GM18519 (cell line): ENCODE measurements at regions not wholly inside any gene's neighbourhood (a gene's known extent, or its start where the extent isn't known, plus 50 kb on each side); places are given as distances from the start of the nearest gene placed in this dataset.

Experiments used
- ATAC-seq: cut with Tn5 transposase; IDR thresholded peaks from one replicate; pipeline ENCODE4 v1.9.1; 2021; ENCODE audit warnings: mild to moderate bottlenecking, moderate library complexity; ENCODE audit not compliant: unreplicated experiment, low FRiP score

DNA sequence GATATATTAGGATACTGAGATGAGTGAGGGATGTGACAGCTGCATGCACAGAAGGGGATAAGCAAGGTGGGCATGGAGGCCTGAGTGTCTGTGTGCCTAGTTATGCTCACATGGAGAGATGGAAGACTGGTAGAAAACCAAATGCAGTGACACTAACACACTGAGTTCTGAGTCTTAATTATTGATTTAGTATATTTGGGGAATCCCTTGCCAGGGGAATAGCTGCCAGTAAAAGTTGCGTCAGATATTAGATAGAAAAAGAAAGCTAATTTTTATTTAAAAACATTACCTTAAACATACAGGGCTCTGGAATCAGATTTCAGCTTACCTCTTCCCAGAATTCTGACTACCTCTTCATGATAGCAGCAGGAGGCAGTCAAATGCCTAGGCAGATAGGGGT, 620.5 kb downstream of the METTL15 start:
- ATAC-seq: no peak

DNA sequence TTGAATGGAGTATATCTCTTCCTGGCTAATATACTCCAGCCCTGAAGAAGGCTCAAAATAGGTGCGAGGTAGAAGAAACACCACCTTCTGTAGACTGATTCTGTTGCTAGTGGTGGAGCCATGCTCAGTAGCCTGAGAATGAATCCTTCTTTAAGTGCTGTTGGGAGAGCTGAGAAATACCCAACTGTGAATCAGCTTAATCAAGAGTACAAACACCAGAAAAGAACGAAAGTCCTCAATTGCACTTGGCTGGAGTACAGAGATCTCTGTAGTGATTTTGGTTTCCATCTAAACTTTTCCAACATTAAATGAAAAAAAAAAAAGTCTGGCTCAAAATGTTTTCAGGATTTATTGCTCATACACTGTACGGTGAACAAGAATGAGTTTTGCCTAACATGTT, 619.1 kb downstream of the METTL15 start:
- ATAC-seq: no peak

- ATAC-seq: no peak
Observed at GRCh38 chr11:28726432-28726831, 618.2 kb downstream of the METTL15 start.

- ATAC-seq: no peak
Observed at GRCh38 chr11:28715726-28716125, 607.5 kb downstream of the METTL15 start.

DNA sequence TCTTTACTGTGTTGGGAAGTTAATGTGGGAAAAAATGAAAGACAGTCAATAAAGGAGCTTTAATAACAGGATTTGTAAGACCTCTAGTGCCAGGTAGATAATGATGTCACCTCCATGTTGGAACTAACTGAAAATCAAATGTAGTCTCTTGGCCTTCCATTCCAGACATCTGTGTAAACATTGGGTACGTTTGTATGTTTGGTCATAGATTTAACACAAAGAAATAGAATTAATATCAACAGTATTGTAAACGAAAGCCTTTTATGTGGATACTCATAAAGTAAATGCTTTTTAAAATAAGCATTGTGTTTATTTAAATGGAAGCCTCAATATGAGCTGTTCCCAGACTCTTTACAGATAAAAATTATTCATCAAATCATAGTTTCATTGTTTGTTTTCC, 605.7 kb downstream of the METTL15 start:
- ATAC-seq: no peak

GRCh38 chr11:28708075-28708474, 599.9 kb downstream of the METTL15 start:
- ATAC-seq: no peak

DNA sequence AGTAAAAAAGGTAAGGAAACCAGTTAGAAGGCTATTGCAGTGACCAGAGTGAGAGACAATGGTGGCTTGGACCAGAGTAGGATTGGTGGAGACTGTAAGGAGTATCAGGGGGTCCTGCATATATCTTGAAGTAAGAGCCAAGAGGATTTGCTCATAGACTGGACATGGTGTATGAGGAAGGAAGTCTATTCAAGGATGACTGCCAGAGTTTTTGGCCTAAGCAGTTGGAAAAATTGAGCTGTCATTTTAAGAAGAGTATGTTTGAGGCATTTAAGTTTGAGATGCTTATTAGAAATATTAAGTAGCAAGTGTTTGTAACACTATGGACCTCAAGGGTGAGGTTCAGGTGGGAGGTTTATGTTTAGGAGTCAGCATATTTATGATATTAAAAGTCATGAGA, 596.6 kb downstream of the METTL15 start:
- ATAC-seq: no peak

DNA sequence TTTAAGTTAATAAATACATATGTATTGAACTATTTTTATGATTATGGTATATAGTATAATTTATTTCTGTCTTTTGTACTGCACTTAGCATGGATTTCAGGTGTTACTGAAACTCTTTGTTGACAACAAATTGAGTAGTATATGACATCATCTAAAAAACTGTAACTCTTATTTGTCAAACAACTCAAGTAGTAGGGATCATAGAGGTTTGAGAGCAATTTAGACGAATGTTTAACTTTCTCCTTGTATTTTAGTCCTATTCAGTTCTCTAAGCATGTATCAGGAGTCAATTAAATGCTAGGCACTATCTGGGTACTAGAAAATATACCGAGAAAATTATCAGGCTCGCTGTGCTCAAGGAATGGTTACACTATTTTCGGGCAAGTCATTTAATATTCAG, 595.2 kb downstream of the METTL15 start:
- no peak for ATAC-seq

- ATAC-seq: no peak
Observed at GRCh38 chr11:28702871-28703270, 594.7 kb downstream of the METTL15 start.

DNA sequence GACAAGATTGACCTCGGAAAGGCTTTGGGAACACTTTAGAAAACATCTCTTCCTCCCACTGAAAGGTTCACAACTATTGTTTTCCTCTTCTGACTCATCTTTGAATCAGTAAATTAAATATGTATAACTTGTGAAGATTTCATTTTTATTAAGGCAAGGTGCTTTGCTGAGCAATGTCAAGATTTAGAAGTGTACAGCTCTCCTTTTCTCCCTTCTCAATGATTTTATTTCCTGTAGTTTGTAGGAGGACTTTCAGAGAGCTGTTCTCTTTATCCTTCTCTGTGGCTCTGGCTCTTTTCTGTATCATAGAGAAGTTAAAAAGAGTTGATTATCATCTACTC, 594.2 kb downstream of the METTL15 start:
- ATAC-seq: no peak

DNA sequence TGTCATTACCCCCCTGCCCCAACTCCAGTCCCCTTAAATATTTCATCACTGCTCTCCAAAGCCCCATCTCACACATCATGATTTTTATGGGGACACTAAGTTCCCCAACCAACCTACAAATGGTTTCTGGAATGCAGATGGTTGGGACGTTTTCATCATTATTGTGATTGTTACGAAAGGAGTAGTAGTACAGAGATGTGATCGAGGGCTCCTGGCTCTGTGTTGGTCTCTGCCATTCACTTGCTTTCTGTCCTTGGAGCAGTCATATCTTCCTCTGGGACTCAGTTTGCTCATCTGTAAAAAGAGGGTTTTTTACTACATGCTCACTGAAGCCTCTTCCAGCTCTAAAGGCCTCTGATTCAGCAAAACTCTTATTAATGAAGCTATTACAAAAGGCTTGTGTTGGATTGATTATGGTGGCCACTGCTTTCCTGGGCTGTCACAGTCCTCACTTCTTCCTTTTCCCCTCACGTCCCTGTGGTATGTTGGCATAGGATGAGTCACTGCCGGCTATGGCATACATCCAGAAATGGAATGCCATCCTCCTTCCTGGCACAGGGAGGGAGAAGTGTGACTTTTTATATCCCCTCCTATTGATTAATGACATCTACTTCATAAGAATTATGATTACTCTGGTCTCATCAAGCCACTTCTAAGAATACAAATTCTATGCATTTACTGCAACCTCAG, 593.7 kb downstream of the METTL15 start:
- no peak for ATAC-seq

GRCh38 chr11:28699701-28700100, 591.5 kb downstream of the METTL15 start:
- no peak for ATAC-seq

GRCh38 chr11:28697920-28698827, 590.0 kb downstream of the METTL15 start:
- ATAC-seq: no peak

DNA sequence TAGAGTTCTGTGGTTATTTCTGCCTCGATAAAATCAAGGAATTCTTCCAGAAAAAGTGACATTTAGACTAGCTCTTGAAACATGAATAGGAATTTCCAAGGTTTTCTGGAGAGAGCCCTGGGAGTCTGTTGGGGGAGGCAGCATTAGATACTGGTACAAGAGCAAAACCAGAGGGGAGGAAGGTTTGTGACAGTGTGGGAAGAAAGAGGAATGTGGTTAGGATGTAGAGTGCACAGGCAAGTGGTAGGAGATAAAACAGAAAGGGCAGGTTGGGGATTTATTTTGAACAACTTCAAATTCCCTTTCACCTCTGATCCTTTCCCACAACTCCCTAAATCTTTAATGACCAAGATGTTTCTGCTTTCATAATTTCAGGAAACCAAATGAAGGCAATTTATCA, 588.4 kb downstream of the METTL15 start:
- ATAC-seq: no peak

- no peak for ATAC-seq
Observed at GRCh38 chr11:28690746-28691145, 582.6 kb downstream of the METTL15 start.

GRCh38 chr11:28684011-28684586, 575.9 kb downstream of the METTL15 start:
- ATAC-seq: no peak

- no peak for ATAC-seq
Observed at GRCh38 chr11:28679795-28680468, 571.7 kb downstream of the METTL15 start.

DNA sequence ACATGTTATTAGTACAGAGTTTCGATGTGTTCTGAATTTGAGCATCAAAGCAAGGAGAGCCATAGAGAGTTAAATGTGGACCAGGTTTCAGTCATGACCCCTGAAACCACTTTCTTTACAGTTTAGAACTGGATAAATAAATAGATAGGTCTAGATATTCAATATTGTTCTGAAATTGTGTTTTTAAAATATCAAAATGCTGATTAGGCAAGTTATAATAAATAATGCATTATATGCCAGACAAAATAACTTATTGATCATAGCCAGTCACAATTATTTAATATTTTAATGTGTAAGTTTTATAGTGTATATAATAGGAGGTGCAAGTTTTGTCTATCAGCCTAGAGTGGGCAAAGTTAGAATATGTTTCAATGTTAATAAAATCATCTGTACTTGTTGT, 569.5 kb downstream of the METTL15 start:
- no peak for ATAC-seq

DNA sequence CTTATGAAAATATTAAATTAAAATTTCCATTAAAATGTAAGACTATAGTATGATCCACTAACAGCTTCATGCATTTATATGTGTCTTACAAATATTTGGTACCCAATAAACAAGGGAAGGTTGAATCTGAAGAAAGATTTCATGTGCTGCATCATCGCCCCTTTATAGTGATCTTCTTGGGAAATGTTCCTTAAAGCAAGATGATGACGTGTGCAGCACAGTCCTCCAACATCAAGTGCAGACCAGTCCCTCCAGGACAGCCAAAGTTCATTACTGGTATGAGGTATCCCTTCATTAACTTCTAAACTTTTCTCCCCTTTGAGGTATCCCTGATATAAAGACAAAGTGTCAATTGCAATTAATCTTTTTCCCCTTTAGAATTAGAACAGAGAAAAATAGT, 567.0 kb downstream of the METTL15 start:
- ATAC-seq: no peak

DNA sequence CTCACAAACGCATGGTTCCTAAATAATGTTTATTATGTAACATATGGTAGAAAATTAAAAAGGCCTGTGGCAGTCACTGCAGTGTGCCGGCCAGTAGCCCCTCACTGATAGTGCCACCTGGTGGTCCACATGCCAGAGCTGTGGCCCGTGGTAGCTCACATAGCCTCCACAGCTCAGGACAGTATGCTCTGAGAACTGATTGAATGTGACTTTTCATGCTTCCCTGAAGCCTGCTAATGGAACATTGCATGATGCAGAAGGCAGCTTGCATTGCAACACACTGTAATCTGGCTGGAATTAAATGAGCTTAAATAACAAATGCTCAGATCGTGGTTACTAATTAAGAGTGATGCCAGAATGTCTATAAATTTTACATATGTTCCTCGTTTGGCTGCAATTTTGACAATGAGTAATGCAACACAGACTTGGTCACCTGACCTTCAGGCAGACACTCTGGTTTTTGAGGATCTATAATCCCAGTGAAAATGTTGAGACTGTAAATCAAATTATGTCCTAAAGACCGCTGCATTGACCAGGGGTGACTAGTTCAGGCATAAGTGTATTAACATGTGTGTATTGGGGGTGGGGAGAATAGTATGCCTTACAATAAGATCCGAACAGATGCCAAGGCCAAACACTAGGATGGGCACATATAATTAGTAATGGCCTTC, 566.4 kb downstream of the METTL15 start:
- no peak for ATAC-seq
